Neural cell (in vitro differentiated cells): ENCODE measurements at regions not wholly inside any gene's neighbourhood (a gene's known extent, or its start where the extent isn't known, plus 50 kb on each side); places are given as distances from the start of the nearest gene placed in this dataset.

ENCODE experiments used
- EP300 ChIP-seq: fragments of 450-650 bp; conservative IDR thresholded peaks from 2 replicates; pipeline ENCODE4 v1.6.1; 2014; ENCODE audit warnings: antibody characterized with exemption, mild to moderate bottlenecking, moderate library complexity; ENCODE audit not compliant: poor library complexity, severe bottlenecking
- EZH2 ChIP-seq: fragments of 200-600, 300-800 bp; shearing (Covaris generic), sonication (generic); IDR thresholded peaks from 2 replicates; pipeline ENCODE4 v1.6.1; 2014; ENCODE audit warnings: antibody characterized with exemption, low read length, borderline replicate concordance, mild to moderate bottlenecking; ENCODE audit not compliant: insufficient read depth, poor library complexity, severe bottlenecking
- MXI1 ChIP-seq: fragments of 450-650 bp; conservative IDR thresholded peaks from 2 replicates; pipeline ENCODE4 v1.6.1; 2014; ENCODE audit warnings: antibody characterized with exemption, mild to moderate bottlenecking; ENCODE audit not compliant: poor library complexity, severe bottlenecking
- POLR2AphosphoS5 ChIP-seq: IDR thresholded peaks from 2 replicates; pipeline ENCODE4 v1.6.1; 2012
- RAD21 ChIP-seq: fragments of 450-650 bp; conservative IDR thresholded peaks from 2 replicates; pipeline ENCODE4 v1.6.1; 2014; ENCODE audit warnings: antibody characterized with exemption, mild to moderate bottlenecking, moderate library complexity
- REST ChIP-seq: IDR thresholded peaks from 2 replicates; pipeline ENCODE4 v1.6.1; 2012; ENCODE audit warnings: borderline replicate concordance
- SMC3 ChIP-seq: fragments of 450-650 bp; conservative IDR thresholded peaks from 2 replicates; pipeline ENCODE4 v1.6.1; 2014; ENCODE audit warnings: antibody characterized with exemption, mild to moderate bottlenecking, moderate library complexity; ENCODE audit not compliant: poor library complexity
- TAF1 ChIP-seq: IDR thresholded peaks from 2 replicates; pipeline ENCODE4 v1.6.1; 2012; ENCODE audit warnings: low read depth
- TF ChIP-seq, protein P1 (sequence below): fragments of 450-650 bp; IDR thresholded peaks from 2 replicates; pipeline ENCODE4 v1.5.1; 2014; ENCODE audit warnings: antibody characterized with exemption, mild to moderate bottlenecking, moderate library complexity; ENCODE audit not compliant: poor library complexity, severe bottlenecking

GRCh38 chr12:58309806-58310205 lies 368.4 kb downstream of the ATP23 start:
- TF ChIP-seq RAD21 (no peak), REST (no peak), POLR2AphosphoS5 (no peak), EP300 (no peak), TAF1 (no peak), SMC3 (no peak), MXI1 (no peak), EZH2 (no peak)
- TF ChIP-seq, protein P1, sequence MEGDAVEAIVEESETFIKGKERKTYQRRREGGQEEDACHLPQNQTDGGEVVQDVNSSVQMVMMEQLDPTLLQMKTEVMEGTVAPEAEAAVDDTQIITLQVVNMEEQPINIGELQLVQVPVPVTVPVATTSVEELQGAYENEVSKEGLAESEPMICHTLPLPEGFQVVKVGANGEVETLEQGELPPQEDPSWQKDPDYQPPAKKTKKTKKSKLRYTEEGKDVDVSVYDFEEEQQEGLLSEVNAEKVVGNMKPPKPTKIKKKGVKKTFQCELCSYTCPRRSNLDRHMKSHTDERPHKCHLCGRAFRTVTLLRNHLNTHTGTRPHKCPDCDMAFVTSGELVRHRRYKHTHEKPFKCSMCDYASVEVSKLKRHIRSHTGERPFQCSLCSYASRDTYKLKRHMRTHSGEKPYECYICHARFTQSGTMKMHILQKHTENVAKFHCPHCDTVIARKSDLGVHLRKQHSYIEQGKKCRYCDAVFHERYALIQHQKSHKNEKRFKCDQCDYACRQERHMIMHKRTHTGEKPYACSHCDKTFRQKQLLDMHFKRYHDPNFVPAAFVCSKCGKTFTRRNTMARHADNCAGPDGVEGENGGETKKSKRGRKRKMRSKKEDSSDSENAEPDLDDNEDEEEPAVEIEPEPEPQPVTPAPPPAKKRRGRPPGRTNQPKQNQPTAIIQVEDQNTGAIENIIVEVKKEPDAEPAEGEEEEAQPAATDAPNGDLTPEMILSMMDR: no peak
